GM18861 (cell line): ENCODE measurements at regions not wholly inside any gene's neighbourhood (a gene's known extent, or its start where the extent isn't known, plus 50 kb on each side); places are given as distances from the start of the nearest gene placed in this dataset.

Experiments
- ATAC-seq: cut with Tn5 transposase; IDR thresholded peaks from one replicate; pipeline ENCODE4 v1.9.1; 2021; ENCODE audit not compliant: unreplicated experiment

DNA sequence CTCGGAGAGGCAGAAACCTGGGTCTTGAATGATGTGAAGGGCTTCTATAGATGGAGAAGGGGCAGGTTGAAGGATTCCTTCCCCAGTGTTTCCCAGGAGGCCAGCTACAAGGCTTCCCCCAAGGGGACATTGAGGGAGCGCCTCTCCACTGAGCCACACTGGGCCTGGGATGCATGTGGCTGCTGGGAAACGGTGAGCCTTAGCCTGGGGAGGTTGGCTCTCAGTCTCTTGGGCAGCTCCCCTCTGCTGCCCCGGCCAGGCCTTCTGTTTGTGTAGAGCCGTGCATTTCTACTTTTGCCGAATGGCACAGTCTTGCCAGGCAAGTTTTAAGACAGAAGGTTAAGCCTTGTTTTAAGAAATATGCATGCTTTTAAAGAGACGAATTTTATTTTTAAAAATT is 254.4 kb upstream of the POU3F1 start:
- ATAC-seq = no peak

DNA sequence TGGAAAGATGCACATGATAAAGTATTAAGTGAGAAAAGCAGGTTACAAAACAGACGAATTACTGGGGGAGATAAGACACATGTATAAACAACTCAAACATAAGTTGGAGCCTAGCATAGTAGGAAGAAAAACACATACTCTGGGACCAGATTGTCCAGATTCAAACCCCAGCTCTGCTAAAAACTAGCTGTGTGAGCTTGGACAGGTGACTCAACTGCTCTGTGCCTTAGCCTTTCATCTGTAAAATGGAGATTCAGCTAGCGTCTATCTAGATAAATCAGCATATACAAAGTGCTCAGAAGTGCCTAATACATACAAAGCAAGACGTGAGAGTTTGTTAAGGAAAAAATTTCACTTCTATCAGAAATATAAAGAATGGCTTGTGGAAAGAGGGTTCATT is 254.0 kb upstream of the POU3F1 start:
- ATAC-seq = no peak

DNA sequence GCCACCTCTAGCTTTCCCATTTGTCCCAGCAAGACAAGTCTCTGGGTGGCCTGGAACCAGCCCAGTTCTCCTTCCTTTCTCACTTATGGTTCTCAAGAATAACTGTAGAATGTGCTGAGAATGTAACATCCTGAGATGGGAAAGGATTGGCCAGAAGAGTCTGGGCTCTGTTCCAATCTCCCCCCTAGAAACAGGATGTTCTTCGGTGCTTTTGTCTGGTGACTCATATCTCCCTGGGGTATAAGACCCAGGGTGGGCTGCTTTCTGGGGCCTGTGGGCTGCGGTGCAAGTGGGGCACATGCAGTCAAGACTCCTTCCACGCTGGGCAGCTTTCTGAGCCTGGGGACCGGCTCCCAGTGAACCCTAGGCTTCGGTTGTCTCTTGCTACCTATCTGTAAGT is 251.2 kb upstream of the POU3F1 start:
- ATAC-seq = no peak

DNA sequence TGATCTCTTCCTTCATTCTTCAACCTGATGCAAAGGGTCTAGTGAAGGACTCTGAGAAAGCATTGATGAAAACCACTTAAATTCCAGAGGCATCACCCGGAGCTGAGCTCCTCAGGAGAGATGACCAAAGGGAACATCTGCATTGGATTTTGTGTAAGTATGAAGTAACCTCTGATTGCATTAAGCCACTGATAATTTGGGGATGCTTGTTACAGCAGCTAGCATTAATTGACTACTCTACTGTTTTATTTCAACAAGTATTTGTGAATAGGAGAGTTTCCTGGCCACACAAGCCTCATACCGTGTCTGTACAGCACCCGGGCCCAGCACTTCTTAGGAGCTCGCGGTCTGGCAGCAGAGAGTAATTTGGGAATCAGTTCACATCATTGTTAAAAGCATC is 250.7 kb upstream of the POU3F1 start:
- ATAC-seq = no peak

DNA sequence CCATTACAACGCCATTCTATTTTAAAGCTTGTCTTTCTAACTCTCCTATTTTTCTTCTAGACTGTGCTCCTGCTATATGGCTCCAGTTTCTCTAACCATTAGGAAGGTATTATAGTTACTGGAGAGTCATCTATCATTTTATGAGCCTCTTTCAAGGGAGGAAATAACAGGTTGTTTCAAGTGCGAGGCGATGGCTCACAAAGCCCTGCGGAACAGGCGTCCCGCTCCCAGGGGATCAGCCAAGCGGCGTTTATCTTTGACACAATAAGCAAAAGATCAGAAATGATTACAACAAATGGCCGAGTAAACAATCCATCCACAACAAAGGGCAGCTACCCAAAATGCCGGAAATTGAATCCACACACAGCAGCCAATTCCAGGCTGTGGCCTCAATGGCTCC is 249.5 kb upstream of the POU3F1 start:
- ATAC-seq = no peak

DNA sequence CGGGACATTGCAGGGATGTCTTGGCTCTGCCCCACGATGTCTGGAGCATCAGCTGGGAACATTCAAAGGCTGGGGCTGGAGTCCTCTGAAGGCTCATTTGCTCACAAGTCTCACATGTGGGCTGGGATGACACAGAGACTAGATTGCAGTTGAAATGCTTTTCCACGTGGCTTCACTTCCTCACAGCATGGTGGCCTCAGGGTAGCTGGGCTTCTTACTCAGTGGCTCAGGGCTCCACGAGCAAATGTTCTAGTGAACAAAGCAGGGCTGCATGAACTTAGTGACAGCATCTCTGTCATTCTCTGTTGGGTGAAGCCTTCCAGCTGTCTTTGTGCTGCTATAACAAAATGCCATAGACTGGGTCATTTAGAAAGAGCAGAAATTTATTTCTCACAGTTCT is 247.0 kb upstream of the POU3F1 start:
- ATAC-seq = no peak

DNA sequence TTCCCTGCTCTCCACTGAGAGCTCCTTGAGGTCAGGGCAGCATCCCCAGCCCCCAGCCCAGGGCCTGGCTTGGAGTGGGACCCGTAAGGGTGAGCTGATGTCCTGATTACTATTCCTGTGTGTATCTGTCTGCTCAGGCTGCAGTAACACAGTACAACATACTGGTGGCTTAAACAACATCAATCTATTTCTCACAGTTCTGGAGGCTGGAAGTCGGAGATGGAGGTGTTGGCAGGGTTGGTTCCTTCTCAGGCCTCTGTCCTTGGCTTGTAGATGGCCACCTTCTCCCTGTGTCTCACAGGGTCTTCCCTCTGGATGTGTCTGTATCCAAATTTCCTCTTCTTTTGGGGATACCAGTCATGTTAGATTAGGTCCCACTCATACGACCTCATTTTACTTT is 246.4 kb upstream of the POU3F1 start:
- no peak for ATAC-seq

DNA sequence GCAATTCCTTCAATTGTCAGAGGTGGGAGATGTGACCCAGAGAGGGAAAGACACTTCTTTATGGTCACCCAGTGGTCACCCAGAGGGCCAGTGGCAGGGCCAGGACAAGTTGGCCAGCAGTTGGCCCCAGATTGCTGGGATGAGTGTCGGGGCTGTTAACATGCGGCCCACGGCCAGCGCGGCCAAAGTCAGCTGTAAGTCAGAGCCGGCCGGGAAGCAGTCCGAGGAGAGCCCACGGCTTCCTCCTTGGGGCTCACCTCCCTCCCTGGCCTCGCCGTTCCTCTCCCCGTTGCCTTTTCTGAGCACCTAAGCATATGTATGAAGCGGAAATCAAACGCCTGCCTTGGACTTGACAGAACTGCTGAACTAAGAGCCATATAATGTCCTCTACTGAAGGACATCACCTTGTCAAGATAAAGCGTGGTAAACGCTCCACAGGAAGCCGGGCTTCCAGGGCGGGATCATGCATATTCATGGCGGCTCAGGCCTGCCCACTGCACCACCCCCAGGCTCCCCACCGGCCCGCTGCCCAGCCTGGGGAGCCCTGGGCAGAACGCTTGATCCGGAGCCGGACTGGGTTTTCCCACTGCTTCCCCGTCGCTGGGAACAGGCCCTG is 245.4 kb upstream of the POU3F1 start:
- no peak for ATAC-seq

DNA sequence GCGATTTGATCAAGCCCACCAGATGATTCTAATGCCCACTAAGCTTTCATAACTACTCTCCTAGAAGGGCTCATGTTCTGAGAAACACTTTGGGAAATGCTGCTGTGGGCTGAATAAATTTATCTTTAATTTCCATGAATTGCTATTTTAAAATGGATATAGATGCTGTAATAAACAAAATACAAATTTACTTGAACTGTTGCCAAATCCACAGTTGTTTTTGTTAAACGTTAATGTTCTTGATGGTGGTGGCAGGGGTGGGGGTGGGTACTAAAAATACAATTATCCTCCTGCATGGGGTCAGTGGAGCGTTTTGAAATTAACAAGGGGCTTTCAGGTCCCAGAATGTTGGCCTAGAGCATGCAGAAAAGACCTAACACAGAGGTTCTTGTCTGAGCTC is 244.7 kb upstream of the POU3F1 start:
- ATAC-seq = no peak

DNA sequence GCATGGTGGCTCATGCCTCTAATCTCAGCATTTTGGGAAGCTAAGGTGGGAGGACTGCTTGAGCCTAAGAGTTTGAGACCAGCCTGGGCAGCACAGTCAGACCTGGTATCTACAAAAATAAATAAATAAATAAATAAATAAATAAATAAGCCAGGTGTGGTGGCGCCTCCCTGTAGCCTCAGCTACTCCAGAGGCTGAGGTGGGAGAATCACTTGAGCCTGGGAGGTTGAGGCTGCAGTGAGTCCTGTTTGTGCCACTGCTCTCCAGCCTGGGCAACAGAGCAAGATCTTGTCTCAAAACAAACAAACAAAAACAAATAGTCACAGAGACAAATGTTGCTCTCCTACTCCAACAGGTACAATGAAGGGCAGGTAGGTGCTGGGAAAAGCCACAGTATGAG is 242.4 kb upstream of the POU3F1 start:
- no peak for ATAC-seq

DNA sequence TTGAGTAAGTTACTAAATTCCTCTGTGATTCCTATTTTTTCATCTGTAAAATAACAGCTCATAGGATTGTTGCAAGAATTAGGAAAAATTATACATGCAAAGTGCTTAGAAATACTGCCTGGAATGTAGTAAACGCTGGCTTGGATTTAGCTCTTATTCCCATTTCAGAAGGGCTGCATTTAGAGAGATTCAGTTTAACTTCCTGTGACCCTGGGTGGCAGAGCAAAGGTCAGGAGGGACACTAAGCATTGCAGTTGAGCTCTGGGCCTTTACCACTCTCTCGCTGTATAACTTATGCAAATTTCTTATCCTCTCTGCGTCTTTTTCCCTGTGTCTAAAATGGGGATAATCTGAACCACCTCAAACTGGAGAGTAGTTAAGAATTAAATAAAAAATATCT is 241.0 kb upstream of the POU3F1 start:
- no peak for ATAC-seq

DNA sequence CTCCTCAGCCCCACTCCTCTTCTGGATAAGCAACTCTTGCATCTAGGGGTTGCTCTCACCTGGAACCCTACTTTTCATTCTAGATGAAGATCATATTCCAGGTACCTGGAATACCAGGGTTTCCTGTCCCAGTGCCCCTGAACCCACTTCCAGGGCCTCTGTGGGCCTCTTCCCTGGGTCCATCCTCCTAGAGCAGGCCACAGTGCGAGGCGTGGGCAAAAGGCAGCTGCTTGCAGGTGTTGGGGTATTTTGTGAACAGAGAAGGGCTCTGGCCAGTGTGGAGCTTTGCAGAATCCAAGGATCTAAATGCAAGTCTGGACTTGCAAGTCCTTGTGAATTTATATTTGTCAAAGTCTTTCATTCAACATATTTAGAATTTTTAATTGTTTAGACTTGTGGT is 240.4 kb upstream of the POU3F1 start:
- no peak for ATAC-seq

DNA sequence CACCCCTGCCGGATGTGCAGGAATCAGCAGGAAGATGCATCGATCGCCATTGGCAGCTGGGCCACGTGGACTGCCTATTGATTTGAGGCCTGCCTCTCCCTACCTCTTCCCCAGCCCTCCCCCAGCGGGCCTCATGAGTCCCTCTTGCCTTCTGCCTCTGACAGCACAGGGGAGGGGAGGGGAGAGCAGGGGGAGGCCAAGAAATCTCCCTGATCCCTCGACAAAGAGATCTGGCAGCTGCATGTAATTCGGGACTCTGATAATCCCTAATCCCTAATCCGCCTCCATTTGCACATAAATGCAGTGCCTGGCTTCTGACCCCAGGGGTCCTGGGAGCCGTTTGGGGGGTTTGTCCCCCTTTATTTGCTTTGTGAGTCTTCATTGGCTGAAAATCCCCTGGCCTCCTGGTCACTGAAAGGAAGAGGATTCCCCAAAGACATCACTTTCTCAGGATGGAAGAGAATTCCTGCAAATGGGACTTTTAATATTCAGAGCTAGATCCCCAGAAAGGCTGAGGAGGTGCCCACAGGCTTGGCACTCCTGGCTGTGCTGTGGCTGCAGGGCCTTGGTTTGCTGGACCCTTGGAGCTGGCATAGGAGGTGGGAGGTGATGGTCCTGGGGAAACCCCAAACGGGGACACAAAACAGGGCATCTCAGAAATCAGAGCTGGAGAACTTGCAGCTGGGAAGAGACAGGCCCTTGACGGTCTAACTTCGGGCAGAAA is 239.4 kb upstream of the POU3F1 start:
- no peak for ATAC-seq

DNA sequence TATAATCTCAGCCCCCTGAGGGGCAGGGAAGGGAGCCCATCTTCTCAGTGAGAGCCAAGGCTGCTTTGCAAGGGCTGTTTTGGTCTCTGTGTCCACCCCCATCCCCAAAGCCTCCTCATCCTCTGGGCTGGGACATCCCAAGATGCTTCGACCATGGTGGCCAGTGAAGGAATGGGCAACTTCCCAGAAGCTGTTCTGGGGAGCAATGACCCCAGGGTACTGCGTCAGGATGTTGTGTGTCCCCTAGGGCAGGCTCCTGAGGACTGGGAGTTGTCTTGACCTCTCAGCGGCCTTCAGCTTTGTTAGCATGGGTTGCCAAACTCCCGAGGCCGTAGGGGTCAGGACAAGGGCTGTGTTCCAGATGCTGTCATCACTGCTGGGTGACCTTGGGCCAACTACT is 238.4 kb upstream of the POU3F1 start:
- ATAC-seq = no peak

DNA sequence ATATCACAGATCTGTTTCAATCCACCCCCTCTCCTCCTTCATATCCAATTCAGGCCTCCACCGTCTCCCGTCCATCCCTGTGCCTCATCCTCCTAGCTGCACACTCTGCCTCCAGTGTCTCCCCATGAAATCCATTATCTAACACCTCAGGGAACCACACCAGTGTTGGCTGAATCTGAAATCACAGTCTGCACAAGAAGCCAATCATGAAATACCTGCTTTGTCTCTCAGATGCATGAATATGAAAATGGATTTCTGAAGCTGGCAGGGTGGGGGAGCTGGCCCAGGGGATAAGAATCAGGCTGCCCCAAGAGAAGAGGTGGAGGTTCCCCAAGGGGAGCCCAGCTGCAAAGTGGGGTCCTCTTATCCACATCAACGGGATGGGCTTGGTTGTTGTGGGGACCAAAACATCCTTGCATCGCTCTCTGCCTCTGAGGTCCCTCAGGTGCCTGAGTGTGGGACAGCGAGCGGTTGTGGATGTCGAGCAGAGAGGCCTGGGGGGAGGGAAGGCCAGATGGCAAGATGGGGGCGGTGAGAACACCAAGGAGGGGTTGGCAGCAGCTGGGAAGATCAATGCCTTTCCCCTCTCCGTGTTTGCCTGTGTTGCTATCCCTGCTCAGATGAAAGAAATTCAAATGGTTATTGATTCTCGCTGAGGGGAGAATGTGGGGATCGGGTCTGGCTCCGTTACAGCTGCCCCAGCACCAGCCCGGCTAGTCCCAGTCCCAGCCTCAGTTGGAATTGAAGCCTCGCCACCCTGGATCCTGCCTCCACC is 237.3 kb upstream of the POU3F1 start:
- ATAC-seq = no peak

DNA sequence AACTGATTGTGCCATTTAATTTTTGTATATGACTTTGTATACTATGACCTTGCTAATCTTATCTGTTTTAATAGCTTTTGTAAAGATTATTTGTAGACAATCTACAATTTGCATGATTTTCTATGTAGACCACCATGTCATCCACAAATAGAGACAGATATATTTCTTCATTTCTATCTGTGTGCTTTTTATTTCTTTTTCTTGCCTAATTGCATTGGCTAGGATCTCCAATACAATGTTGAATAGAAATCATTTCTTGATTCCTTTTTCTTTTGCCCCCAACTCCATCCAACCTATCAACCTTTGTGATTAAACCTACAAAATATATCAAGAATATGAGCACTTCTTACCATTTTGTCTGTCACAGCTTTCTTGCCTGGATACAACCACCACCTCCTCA is 232.6 kb upstream of the POU3F1 start:
- no peak for ATAC-seq

DNA sequence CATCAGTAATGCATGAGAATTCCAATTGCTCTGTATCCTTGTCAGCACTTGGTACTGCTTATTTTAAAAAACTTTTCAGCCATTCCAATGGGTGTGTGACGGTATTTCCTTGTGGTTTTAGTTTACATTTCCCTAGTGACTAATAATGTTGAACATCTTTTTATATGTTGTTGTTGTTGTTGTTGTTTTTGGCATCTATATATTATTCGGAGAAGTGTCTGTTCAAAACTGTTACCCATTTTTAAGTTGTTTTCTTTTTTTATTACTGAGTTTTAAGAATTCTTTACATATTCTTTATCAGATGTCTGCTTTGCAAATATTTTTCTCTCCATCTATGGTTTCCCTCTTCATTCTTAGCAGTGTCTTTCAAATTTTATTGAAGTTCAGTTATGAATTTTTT is 231.1 kb upstream of the POU3F1 start:
- ATAC-seq = no peak

DNA sequence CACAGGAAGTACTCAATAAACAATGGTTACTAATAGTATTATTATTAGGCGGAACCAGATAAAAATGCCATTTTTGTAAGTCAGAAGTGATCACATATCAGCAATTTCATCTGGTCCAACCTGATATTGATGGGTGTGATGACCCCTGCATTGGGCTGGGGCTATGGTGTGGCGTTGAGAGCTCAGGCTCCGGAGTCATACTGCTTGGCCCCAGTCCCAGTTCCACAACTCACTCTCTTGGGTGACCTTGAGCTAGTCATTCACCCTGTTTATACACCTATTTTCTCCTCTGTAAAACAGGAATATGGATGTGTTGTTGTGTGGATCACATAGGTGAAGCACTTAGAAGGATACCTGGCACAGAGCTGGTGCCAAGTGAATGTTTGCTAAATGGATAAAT is 229.4 kb upstream of the POU3F1 start:
- ATAC-seq = no peak

DNA sequence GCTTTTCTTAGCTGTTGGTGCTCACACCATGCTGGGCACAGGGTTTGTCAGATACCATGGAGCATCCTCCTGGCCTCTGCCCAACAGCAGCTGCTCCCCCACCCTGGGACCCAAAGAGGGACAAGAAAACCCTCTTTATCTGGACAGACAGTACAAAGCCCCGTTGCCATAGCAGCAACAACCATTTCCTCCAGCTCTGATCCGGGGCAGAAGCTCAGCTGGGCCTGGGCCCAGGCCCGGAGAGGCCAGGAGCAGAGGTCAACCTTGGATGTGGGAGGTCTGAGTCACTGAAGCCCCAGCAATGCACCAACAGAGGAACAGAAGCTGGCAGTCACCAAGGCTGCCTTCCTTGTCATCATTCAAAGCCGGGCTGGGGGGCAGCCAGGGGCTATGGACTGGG is 228.4 kb upstream of the POU3F1 start:
- ATAC-seq = no peak

DNA sequence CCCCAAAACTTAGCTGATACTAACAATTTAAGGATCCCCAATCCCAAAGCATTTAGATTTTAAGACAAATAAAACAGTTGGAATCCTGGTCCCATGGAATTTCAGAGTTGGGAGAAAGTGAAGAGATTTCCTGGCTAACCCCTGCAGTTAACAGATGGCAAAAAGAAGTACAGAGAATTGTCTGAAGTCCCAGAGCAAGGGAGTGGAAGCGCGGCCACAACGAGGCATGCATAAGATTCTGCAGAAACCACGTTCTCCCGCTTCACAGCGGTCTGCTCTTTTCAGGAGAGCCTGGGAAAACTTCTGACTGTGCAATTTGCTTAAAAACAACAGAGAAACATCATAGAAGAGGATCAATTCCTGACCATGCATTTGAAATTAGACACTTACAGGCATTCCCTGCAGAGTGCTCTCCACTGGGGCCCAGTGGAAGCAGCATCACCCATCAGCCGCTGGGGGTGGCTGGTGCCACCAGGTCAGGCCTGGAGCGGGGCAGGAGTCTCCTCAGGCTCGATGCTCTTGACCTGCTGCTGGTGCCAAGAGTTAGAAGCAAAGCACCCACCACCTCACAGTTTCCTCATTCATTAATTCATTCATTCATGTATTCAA is 226.7 kb upstream of the POU3F1 start:
- ATAC-seq = no peak

DNA sequence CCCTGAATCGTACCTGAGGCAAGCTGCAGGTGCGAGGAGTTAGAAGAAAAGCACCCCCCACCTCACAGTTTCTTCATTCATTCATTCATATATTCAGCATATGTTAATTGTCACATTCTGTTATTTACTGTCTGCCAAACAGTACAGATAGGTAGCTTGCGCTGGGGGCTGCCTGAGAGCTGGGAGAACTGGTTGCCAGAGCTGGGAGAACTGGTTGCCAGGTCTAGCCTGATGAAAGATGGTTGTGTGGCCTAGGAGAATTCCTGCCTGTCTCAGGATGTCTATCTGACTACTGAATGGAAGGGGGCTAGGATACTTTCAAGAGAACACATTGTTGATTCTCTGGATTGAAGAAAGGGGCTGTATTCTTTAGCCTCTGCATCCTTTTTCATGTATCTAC is 225.9 kb upstream of the POU3F1 start:
- no peak for ATAC-seq
